HG03521 (cell line): ENCODE measurements at regions not wholly inside any gene's neighbourhood (a gene's known extent, or its start where the extent isn't known, plus 50 kb on each side); places are given as distances from the start of the nearest gene placed in this dataset.
"Not testable (repeated sequence)": the region's sequence is repeated elsewhere in the genome, so short reads cannot be mapped to it uniquely, and the experiment has no call there.

ENCODE experiments used
- ATAC-seq: cut with Tn5 transposase; IDR thresholded peaks from one replicate; pipeline ENCODE4 v1.9.1; 2021; ENCODE audit warnings: mild to moderate bottlenecking, moderate library complexity; ENCODE audit not compliant: unreplicated experiment

GRCh38 chr5:135143682-135144081 is 109.7 kb upstream of the PITX1 start:
- ATAC-seq, result not testable (repeated sequence)

- no peak for ATAC-seq
These were observed 107.6 kb upstream of the PITX1 start for GRCh38 chr5:135141303-135142268.

- no peak for ATAC-seq
These were observed 106.6 kb upstream of the PITX1 start for GRCh38 chr5:135140446-135141204.

- ATAC-seq, result no peak
These were observed 105.5 kb upstream of the PITX1 start for GRCh38 chr5:135139381-135140134.

GRCh38 chr5:135138116-135138850 is 104.3 kb upstream of the PITX1 start:
- ATAC-seq, result no peak

GRCh38 chr5:135137146-135137915 is 103.3 kb upstream of the PITX1 start:
- no peak for ATAC-seq

- ATAC-seq, result no peak
These were observed 102.5 kb upstream of the PITX1 start for GRCh38 chr5:135136546-135136945.

- ATAC-seq, result no peak
These were observed 101.7 kb upstream of the PITX1 start for GRCh38 chr5:135135530-135136226.

- ATAC-seq, result no peak
These were observed 100.8 kb upstream of the PITX1 start for GRCh38 chr5:135134691-135135381.

GRCh38 chr5:135133698-135134515 is 99.9 kb upstream of the PITX1 start:
- ATAC-seq, result no peak

- no peak for ATAC-seq
These were observed 99.2 kb upstream of the PITX1 start for GRCh38 chr5:135133181-135133580.

GRCh38 chr5:135131801-135132680 is 98.0 kb upstream of the PITX1 start:
- ATAC-seq, result no peak

- no peak for ATAC-seq
These were observed 96.5 kb upstream of the PITX1 start for GRCh38 chr5:135130261-135131215.

GRCh38 chr5:135129307-135129706 is 95.3 kb upstream of the PITX1 start:
- ATAC-seq, result no peak

- no peak for ATAC-seq
These were observed 94.3 kb upstream of the PITX1 start for GRCh38 chr5:135128361-135128760.
